ENCODE measurements at regions not wholly inside any gene's neighbourhood (a gene's known extent, or its start where the extent isn't known, plus 50 kb on each side); places are given as distances from the start of the nearest gene placed in this dataset.

DNA sequence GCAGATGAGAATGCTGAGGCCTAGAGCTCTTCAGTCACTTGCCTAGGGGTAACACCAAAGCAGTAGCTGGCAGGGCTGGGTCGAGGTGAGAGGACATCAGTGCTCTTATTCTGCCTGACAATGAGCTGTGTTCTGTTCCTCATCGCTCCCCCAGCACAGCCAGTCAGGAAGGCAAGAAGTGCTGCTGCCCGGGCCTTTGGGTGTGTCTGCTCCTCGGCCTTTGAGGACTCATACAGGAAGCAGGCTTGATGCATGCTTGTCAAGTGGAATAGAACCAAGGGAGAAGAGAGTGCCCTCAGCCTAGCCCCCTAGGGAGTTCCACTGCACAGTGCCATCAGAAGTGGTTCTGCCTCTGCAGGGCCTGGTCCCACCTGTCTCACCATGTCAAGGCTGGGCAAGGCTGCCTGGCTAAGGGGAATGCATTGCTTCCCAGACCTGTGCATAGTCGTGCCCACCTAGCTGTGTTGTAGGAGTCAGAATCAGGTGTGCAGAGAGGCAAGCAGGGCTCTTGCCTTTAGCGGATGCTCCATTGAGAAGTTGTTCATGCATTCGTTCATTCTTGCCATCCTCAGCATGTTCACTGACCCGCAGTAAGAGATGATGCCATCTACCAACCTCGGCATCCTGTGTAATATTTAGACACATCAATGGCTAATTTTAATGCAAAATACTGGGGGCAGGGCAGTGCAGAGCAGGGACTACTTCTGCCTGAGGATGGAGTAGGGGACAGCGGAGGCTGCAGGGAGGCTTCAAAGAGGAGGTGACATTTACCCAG, 156.6 kb downstream of the RPS24 start:
- TF ChIP-seq FOXP2 (optimal IDR thresholded peaks at IDR 0.05; ENCODE audit: borderline replicate concordance, extremely low read depth, extremely low read length, insufficient read depth) (no peak), TAF1 (IDR thresholded peaks at IDR 0.05; ENCODE audit: borderline replicate concordance, insufficient read depth, low read length) (no peak), SIN3A (IDR thresholded peaks at IDR 0.05; ENCODE audit: borderline replicate concordance, insufficient read depth, low read length) (no peak), POLR2AphosphoS5 (IDR thresholded peaks at IDR 0.05; ENCODE audit: low read depth, low read length) (no peak), REST (IDR thresholded peaks at IDR 0.05; ENCODE audit: insufficient read depth in 1 of 2, low read depth in 2 of 2, low read length in 2 of 2) (no peak)

- TF ChIP-seq POLR2AphosphoS5 (IDR thresholded peaks at IDR 0.05; ENCODE audit: low read depth, low read length) (no peak), TAF1 (IDR thresholded peaks at IDR 0.05; ENCODE audit: borderline replicate concordance, insufficient read depth, low read length) (no peak)
These were observed 157.6 kb downstream of the RPS24 start for GRCh38 chr10:78191301-78191700.

GRCh38 chr10:78193189-78193588, 159.5 kb downstream of the RPS24 start:
- TF ChIP-seq POLR2AphosphoS5 (IDR thresholded peaks at IDR 0.05; ENCODE audit: low read depth, low read length) (no peak), FOXP2 (optimal IDR thresholded peaks at IDR 0.05; ENCODE audit: borderline replicate concordance, extremely low read depth, extremely low read length, insufficient read depth) (no peak), REST (IDR thresholded peaks at IDR 0.05; ENCODE audit: insufficient read depth in 1 of 2, low read depth in 2 of 2, low read length in 2 of 2) (no peak), SIN3A (IDR thresholded peaks at IDR 0.05; ENCODE audit: borderline replicate concordance, insufficient read depth, low read length) (no peak), TAF1 (IDR thresholded peaks at IDR 0.05; ENCODE audit: borderline replicate concordance, insufficient read depth, low read length) (no peak)

- no peak for TF ChIP-seq FOXP2 (optimal IDR thresholded peaks at IDR 0.05; ENCODE audit: borderline replicate concordance, extremely low read depth, extremely low read length, insufficient read depth)
- no peak for TF ChIP-seq SIN3A (IDR thresholded peaks at IDR 0.05; ENCODE audit: borderline replicate concordance, insufficient read depth, low read length)
These were observed 160.4 kb downstream of the RPS24 start for GRCh38 chr10:78194050-78194449.

DNA sequence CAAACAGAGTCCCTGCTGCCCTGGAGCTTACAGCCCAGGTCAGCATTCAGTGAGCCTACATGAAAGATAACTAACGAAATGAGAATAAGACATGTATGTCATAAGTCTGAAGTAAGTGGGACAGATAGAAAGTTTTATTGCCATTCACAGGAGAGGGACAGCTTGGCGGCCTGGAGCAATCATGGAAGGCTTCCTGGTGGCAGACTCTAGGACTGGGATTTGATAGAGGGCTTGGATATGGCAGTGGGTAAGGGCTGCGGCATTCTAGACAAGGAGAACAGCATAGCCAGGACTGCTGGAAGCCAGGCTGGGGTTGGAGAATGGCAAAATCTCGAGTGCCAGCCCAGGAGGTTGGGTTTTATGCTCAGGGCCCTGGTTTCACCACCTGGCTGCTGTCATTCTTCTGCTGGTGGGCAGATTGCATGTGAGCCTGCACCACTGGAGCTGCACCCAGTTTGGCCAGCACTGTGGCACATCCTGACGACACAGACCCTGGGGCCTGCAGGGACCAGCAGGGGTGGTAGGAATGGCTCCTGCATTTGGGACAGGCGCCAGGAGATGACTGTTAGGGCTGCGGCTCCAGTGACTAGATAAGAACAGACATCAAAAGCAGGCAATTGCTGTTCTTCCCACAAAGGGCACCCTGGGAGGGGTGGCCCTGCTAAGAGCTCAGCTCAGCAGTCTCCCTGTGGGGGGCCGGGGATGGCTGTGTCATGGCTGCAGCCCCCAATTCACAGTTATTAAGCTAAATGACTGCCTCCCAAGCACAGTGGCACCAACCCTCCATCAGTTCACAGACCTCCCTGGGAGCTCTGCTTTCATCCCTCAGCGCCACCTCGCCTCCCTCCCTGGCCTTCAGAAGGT, 161.1 kb downstream of the RPS24 start:
- TF ChIP-seq SIN3A (IDR thresholded peaks at IDR 0.05; ENCODE audit: borderline replicate concordance, insufficient read depth, low read length): no peak

GRCh38 chr10:78196396-78196795, 162.7 kb downstream of the RPS24 start:
- TF ChIP-seq REST (IDR thresholded peaks at IDR 0.05; ENCODE audit: insufficient read depth in 1 of 2, low read depth in 2 of 2, low read length in 2 of 2) (no peak), TAF1 (IDR thresholded peaks at IDR 0.05; ENCODE audit: borderline replicate concordance, insufficient read depth, low read length) (no peak), FOXP2 (optimal IDR thresholded peaks at IDR 0.05; ENCODE audit: borderline replicate concordance, extremely low read depth, extremely low read length, insufficient read depth) (no peak), SIN3A (IDR thresholded peaks at IDR 0.05; ENCODE audit: borderline replicate concordance, insufficient read depth, low read length) (no peak), POLR2AphosphoS5 (IDR thresholded peaks at IDR 0.05; ENCODE audit: low read depth, low read length) (no peak)
